Ascending aorta (tissue), 2 donors: ENCODE measurements at regions not wholly inside any gene's neighbourhood (a gene's known extent, or its start where the extent isn't known, plus 50 kb on each side); places are given as distances from the start of the nearest gene placed in this dataset.
"Not testable (repeated sequence)": the region's sequence is repeated elsewhere in the genome, so short reads cannot be mapped to it uniquely, and the experiment has no call there.

ENCODE experiments used
- DNase-seq, 2 donors: peaks; one replicate each; pipeline ENCODE4 v3.0.0-alpha.2; 2019; ENCODE audit warnings: low spot score in 2 of 2
- H3K27ac ChIP-seq, 2 donors: fragments of 200-600 bp; sonication (generic); one replicate each; pipeline ENCODE4 v1.5.1; 2016 to 2017; ENCODE audit warnings: mild to moderate bottlenecking in 1 of 2
- H3K27me3 ChIP-seq: fragments of 200-600 bp; sonication (generic); one replicate; pipeline ENCODE4 v1.5.1; 2017
- H3K36me3 ChIP-seq, 2 donors: fragments of 200-600 bp; sonication (generic); one replicate each; pipeline ENCODE4 v1.5.1; 2016
- H3K4me1 ChIP-seq, 2 donors: fragments of 200-600 bp; sonication (generic); one replicate each; pipeline ENCODE4 v1.5.1; 2016 to 2017; ENCODE audit warnings: mild to moderate bottlenecking in 1 of 2
- H3K4me3 ChIP-seq, 2 donors: fragments of 200-600 bp; sonication (generic); one replicate each; pipeline ENCODE4 v1.5.1; 2016 to 2017; ENCODE audit warnings: mild to moderate bottlenecking in 1 of 2
- H3K9me3 ChIP-seq, 2 donors: fragments of 200-600 bp; sonication (generic); one replicate each; pipeline ENCODE4 v1.5.1; 2016
- CTCF ChIP-seq, 3 experiments: fragments of 200-600 bp in 2 of 3; fragments of 450-650 bp in 1 of 3; sonication (generic) in 2 of 3; IDR thresholded peaks; one replicate each; pipeline ENCODE4 v1.5.1; 2016 to 2019; ENCODE audit warnings: antibody characterized with exemption in 3 of 3, mild to moderate bottlenecking in 1 of 3, moderate library complexity in 1 of 3
- intact Hi-C: fragments of 100-400 bp; cut with DNase I; formaldehyde crosslinking; loops from one replicate; pipeline ENCODE4 v1.15.1; 2023

DNA sequence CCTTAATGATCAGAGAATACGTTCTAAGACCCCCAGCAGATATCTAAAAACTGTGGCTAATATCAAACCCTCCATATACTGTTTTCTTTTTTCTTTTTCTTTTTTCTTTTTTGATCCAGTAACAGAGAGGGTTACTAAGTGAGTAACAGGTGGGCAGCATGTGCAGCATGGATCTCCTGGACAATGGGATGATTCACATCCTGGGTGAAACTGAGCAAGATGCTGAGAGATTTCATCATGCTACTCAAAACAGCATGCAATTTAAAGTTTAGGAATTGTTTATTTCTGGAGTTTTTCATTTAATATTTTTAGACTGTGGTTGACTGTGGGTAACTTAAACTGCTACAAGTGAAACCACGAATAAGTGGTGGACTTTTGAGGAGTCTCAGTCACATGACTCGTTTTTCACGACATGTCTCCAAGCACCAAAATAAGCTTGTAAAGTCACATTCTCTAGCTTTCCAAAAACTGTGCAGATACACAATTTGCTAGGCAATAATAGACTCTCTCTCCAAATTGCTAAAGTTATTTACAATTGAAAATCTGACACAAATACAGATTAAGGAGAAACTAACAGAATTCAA lies 716.2 kb downstream of the NXPH1 start:
- no peak for TF ChIP-seq CTCF (IDR thresholded peaks at IDR 0.05)
- no peak for DNase-seq
- Histone ChIP-seq H3K27ac (no peak overlapping the region), H3K27me3 (no peaks in the 10 kb centered on the region), H3K36me3 (no peaks in the 10 kb centered on the region), H3K4me1 (no peaks in the 10 kb centered on the region), H3K4me3 (no peak overlapping the region), H3K9me3 (no peaks in the 10 kb centered on the region)
- intact Hi-C loops, result no loop called here

DNA sequence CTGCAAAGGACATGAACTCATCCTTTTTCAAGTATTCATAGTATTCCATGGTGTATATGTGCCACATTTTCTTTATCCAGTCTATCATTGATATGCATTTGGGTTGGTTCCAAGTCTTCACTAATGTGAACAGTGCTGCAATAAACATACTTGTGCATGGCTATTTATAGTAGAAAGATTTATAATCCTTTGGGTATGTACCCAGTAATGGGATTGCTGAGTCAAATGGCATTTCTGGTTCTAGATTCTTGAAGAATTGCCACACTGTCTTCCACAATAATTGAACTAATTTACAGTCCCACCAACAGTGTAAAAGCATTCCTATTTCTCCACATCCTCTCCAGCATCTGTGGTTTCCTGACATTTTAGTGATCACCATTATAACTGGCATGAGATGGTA lies 730.3 kb downstream of the NXPH1 start:
- H3K9me3 ChIP-seq, DNase-seq, H3K27me3 ChIP-seq, intact Hi-C loops, H3K27ac ChIP-seq, H3K36me3 ChIP-seq, H3K4me3 ChIP-seq, H3K4me1 ChIP-seq: not testable (repeated sequence)

- H3K4me1 ChIP-seq, result no peaks in the 10 kb centered on the region
- no peak for TF ChIP-seq CTCF (IDR thresholded peaks at IDR 0.05)
- no peak overlapping the region for H3K27ac ChIP-seq
- no peaks in the 10 kb centered on the region for H3K9me3 ChIP-seq
- intact Hi-C loops, result no loop called here
- no peaks in the 10 kb centered on the region for H3K36me3 ChIP-seq
- no peak for DNase-seq
- H3K4me3 ChIP-seq, result no peak overlapping the region
- no peaks in the 10 kb centered on the region for H3K27me3 ChIP-seq
These were observed 742.5 kb downstream of the NXPH1 start for GRCh38 chr7:9175871-9176270.

- no peak overlapping the region for H3K27ac ChIP-seq
- H3K27me3 ChIP-seq, result no peaks in the 10 kb centered on the region
- H3K4me3 ChIP-seq, result no peak overlapping the region
- no peak for DNase-seq
- TF ChIP-seq CTCF (IDR thresholded peaks at IDR 0.05), result no peak
- intact Hi-C loops, result no loop called here
- no peaks in the 10 kb centered on the region for H3K9me3 ChIP-seq
- H3K36me3 ChIP-seq, result no peaks in the 10 kb centered on the region
- no peaks in the 10 kb centered on the region for H3K4me1 ChIP-seq
These were observed 747.9 kb downstream of the NXPH1 start for GRCh38 chr7:9181356-9181755.

DNA sequence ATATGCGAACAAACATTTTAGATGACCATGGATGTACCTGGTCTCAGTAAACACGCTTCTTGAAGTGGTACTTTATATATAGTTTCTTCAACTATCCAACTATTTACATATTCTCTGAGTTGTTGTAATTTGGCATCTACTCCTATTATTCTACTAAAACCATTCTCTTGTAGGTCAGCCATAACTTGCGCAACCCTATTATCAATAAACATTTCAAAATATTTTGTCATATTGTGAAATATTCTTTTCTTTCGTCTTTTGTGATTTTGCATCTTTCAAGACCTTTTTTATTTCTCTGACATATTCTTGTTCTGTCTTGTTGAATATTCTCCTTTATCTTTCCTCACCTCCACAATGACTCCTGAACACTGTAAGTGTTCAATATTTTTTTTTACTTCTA lies 753.3 kb downstream of the NXPH1 start:
- H3K27ac ChIP-seq, result no peak overlapping the region
- H3K4me1 ChIP-seq, result no peaks in the 10 kb centered on the region
- no peak for TF ChIP-seq CTCF (IDR thresholded peaks at IDR 0.05)
- no peak for DNase-seq
- H3K9me3 ChIP-seq, result no peaks in the 10 kb centered on the region
- intact Hi-C loops, result no loop called here
- no peak overlapping the region for H3K4me3 ChIP-seq
- no peaks in the 10 kb centered on the region for H3K27me3 ChIP-seq
- H3K36me3 ChIP-seq, result no peaks in the 10 kb centered on the region

- Histone ChIP-seq H3K36me3 (no peaks in the 10 kb centered on the region), H3K27ac (no peak overlapping the region), H3K9me3 (no peaks in the 10 kb centered on the region), H3K27me3 (no peaks in the 10 kb centered on the region), H3K4me3 (no peak overlapping the region), H3K4me1 (no peaks in the 10 kb centered on the region)
- no peak for DNase-seq
- TF ChIP-seq CTCF (IDR thresholded peaks at IDR 0.05), result no peak
- intact Hi-C loops, result no loop called here
These were observed 756.3 kb downstream of the NXPH1 start for GRCh38 chr7:9189703-9190102.
